Ishikawa (cell line): ENCODE measurements at regions not wholly inside any gene's neighbourhood (a gene's known extent, or its start where the extent isn't known, plus 50 kb on each side); places are given as distances from the start of the nearest gene placed in this dataset.

Source experiments
- CEBPB ChIP-seq: IDR thresholded peaks from 2 replicates; pipeline ENCODE4 v1.6.1; 2012
- CREB1 ChIP-seq: IDR thresholded peaks from 2 replicates; pipeline ENCODE4 v1.6.1; 2012; ENCODE audit warnings: low read depth
- EGR1 ChIP-seq: IDR thresholded peaks from 2 replicates; pipeline ENCODE4 v1.6.1; 2012
- EP300 ChIP-seq: IDR thresholded peaks from 2 replicates; pipeline ENCODE4 v1.6.1; 2012; ENCODE audit warnings: borderline replicate concordance
- FOXM1 ChIP-seq: IDR thresholded peaks from 2 replicates; pipeline ENCODE4 v1.6.1; 2012; ENCODE audit warnings: low read depth, borderline replicate concordance
- MAX ChIP-seq: IDR thresholded peaks from 2 replicates; pipeline ENCODE4 v1.6.1; 2012
- NFIC ChIP-seq: IDR thresholded peaks from 2 replicates; pipeline ENCODE4 v1.6.1; 2012
- RAD21 ChIP-seq: IDR thresholded peaks from 2 replicates; pipeline ENCODE4 v1.6.1; 2012; ENCODE audit warnings: low read depth
- REST ChIP-seq: IDR thresholded peaks from 2 replicates; pipeline ENCODE4 v1.6.1; 2012; ENCODE audit warnings: low read depth, mild to moderate bottlenecking
- TAF1 ChIP-seq: IDR thresholded peaks from 2 replicates; pipeline ENCODE4 v1.6.1; 2012; ENCODE audit warnings: low read depth, mild to moderate bottlenecking
- TCF12 ChIP-seq: IDR thresholded peaks from 2 replicates; pipeline ENCODE4 v1.6.1; 2012; ENCODE audit warnings: low read depth
- TEAD4 ChIP-seq: IDR thresholded peaks from 2 replicates; pipeline ENCODE4 v1.6.1; 2012
- USF1 ChIP-seq: IDR thresholded peaks from 2 replicates; pipeline ENCODE4 v1.6.1; 2012
- YY1 ChIP-seq: IDR thresholded peaks from 2 replicates; pipeline ENCODE4 v1.6.1; 2012; ENCODE audit warnings: low read depth
- ZBTB7A ChIP-seq: IDR thresholded peaks from 2 replicates; pipeline ENCODE4 v1.6.1; 2012; ENCODE audit warnings: low read depth

- TF ChIP-seq ZBTB7A (no peak), YY1 (no peak), TEAD4 (no peak), MAX (no peak), REST (no peak), CEBPB (no peak), EGR1 (no peak)
These were observed 104.1 kb upstream of the KCTD1 start for GRCh38 chr18:26652501-26652900.

GRCh38 chr18:26650310-26651268 lies 102.2 kb upstream of the KCTD1 start:
- TF ChIP-seq TCF12 (no peak), TEAD4 (no peak), YY1 (no peak), CREB1 (no peak), EGR1 (no peak), RAD21 (no peak)

- TF ChIP-seq REST (no peak), EGR1 (no peak), RAD21 (no peak), USF1 (no peak), MAX (no peak), CREB1 (no peak), FOXM1 (no peak), YY1 (no peak), ZBTB7A (no peak), TEAD4 (no peak), TCF12 (no peak), TAF1 (no peak), CEBPB (no peak), NFIC (no peak)
These were observed 100.8 kb upstream of the KCTD1 start for GRCh38 chr18:26649193-26649543.

- no peak for TF ChIP-seq TCF12
- TF ChIP-seq TAF1, result no peak
- no peak for TF ChIP-seq EGR1
- TF ChIP-seq YY1, result no peak
- no peak for TF ChIP-seq EP300
- no peak for TF ChIP-seq CREB1
- no peak for TF ChIP-seq FOXM1
- TF ChIP-seq ZBTB7A, result no peak
- TF ChIP-seq MAX, result no peak
- no peak for TF ChIP-seq NFIC
- TF ChIP-seq RAD21, result no peak
- no peak for TF ChIP-seq CEBPB
- TF ChIP-seq USF1, result no peak
- TF ChIP-seq TEAD4, result no peak
- no peak for TF ChIP-seq REST
These were observed 100.3 kb upstream of the KCTD1 start for GRCh38 chr18:26648509-26649192.
